Hepatocyte (in vitro differentiated cells): ENCODE measurements at regions not wholly inside any gene's neighbourhood (a gene's known extent, or its start where the extent isn't known, plus 50 kb on each side); places are given as distances from the start of the nearest gene placed in this dataset.
"Not testable (repeated sequence)": the region's sequence is repeated elsewhere in the genome, so short reads cannot be mapped to it uniquely, and the experiment has no call there.

Experiments
- EZH2phosphoT487 ChIP-seq: fragments of 200-600 bp; sonication (generic); IDR thresholded peaks from one replicate; pipeline ENCODE4 v1.6.1; 2018; ENCODE audit warnings: antibody characterized with exemption, mild to moderate bottlenecking, low read depth, moderate library complexity; ENCODE audit not compliant: unreplicated experiment, severe bottlenecking
- TF ChIP-seq, protein P1 (sequence below): fragments of 200-600 bp; sonication (generic); IDR thresholded peaks from 2 replicates; pipeline ENCODE4 v1.5.1; 2016; ENCODE audit warnings: antibody characterized with exemption, mild to moderate bottlenecking; ENCODE audit not compliant: poor library complexity

DNA sequence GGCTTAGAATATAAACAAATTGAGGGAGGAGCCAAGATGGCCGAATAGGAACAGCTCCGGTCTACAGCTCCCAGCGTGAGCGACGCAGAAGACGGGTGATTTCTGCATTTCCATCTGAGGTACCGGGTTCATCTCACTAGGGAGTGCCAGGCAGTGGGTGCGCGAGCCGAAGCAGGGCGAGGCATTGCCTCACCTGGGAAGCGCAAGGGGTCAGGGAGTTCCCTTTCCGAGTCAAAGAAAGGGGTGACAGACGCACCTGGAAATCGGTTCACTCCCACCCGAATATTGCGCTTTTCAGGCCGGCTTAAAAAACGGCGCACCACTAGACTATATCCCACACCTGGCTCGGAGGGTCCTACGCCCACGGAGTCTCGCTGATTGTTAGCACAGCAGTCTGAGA is 234.4 kb downstream of the RERGL start:
- TF ChIP-seq EZH2phosphoT487: not testable (repeated sequence)
- TF ChIP-seq, protein P1, sequence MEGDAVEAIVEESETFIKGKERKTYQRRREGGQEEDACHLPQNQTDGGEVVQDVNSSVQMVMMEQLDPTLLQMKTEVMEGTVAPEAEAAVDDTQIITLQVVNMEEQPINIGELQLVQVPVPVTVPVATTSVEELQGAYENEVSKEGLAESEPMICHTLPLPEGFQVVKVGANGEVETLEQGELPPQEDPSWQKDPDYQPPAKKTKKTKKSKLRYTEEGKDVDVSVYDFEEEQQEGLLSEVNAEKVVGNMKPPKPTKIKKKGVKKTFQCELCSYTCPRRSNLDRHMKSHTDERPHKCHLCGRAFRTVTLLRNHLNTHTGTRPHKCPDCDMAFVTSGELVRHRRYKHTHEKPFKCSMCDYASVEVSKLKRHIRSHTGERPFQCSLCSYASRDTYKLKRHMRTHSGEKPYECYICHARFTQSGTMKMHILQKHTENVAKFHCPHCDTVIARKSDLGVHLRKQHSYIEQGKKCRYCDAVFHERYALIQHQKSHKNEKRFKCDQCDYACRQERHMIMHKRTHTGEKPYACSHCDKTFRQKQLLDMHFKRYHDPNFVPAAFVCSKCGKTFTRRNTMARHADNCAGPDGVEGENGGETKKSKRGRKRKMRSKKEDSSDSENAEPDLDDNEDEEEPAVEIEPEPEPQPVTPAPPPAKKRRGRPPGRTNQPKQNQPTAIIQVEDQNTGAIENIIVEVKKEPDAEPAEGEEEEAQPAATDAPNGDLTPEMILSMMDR: not testable (repeated sequence)
